AG04449 (cell line): ENCODE measurements at regions not wholly inside any gene's neighbourhood (a gene's known extent, or its start where the extent isn't known, plus 50 kb on each side); places are given as distances from the start of the nearest gene placed in this dataset.

Experiments
- CTCF ChIA-PET: fragments of 350-600 bp; formaldehyde crosslinking; extraction: SDS; loops from one replicate; lab custom pipeline; 2021; ENCODE audit warnings: antibody characterized with exemption; lab: Yijun Ruan, JAX
- POLR2A ChIA-PET: fragments of 400-600, 350-600 bp; formaldehyde crosslinking; extraction: SDS; loops from one replicate; lab custom pipeline; 2020; ENCODE audit warnings: antibody characterized with exemption, inconsistent platforms; lab: Yijun Ruan, JAX
- DNase-seq: peaks from one replicate; pipeline ENCODE4 v3.0.0-alpha.2; 2010; ENCODE audit warnings: low read depth, low spot score
- H3K4me3 ChIP-seq: 2 replicates; pipeline ENCODE4 v1.5.1; 2011; ENCODE audit warnings: low read depth, mild to moderate bottlenecking, control low read depth, low read length
- TF ChIP-seq, protein P1 (sequence below): IDR thresholded peaks from one replicate; pipeline ENCODE4 v1.5.1; 2011; ENCODE audit warnings: mild to moderate bottlenecking, moderate library complexity, low read length, control low read depth, inconsistent platforms; ENCODE audit not compliant: insufficient read depth; ENCODE audit errors: missing control alignments

GRCh38 chr1:223482766-223483165 lies 89.6 kb downstream of the CCDC185 start:
- ChIA-PET POLR2A (no interaction called here), CTCF (interaction anchor here (1.3 kb wide), 1 partner anchor 349 kb away, joined by 4 read pairs; no protein-coding TSS in a partner anchor)
- DNase-seq = no peak
- H3K4me3 ChIP-seq = no peak overlapping the region
- TF ChIP-seq, protein P1, sequence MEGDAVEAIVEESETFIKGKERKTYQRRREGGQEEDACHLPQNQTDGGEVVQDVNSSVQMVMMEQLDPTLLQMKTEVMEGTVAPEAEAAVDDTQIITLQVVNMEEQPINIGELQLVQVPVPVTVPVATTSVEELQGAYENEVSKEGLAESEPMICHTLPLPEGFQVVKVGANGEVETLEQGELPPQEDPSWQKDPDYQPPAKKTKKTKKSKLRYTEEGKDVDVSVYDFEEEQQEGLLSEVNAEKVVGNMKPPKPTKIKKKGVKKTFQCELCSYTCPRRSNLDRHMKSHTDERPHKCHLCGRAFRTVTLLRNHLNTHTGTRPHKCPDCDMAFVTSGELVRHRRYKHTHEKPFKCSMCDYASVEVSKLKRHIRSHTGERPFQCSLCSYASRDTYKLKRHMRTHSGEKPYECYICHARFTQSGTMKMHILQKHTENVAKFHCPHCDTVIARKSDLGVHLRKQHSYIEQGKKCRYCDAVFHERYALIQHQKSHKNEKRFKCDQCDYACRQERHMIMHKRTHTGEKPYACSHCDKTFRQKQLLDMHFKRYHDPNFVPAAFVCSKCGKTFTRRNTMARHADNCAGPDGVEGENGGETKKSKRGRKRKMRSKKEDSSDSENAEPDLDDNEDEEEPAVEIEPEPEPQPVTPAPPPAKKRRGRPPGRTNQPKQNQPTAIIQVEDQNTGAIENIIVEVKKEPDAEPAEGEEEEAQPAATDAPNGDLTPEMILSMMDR = no peak

DNA sequence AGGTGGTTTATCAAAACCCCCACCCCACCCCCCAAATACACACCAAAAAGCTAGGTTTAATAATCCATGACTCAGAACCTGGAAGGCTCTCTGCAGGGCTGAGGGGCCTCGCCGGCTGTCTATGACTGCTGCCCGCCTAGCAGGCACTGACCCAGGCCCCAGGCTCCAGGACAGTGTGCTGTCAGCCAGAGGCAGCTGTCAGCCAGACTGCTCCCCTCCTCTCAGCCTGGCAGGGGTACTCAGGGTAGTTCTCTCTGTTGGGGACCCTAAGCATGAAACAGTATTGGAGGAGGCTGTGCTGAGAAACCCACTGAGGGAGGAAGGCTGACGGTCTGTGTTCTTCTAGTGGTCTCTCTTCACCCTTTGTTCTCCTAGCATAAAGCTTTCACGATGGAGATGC lies 90.3 kb downstream of the CCDC185 start:
- no peak overlapping the region for H3K4me3 ChIP-seq
- DNase-seq = no peak
- ChIA-PET CTCF (interaction anchor here (1.3 kb wide), 1 partner anchor 350 kb away, joined by 4 read pairs; no protein-coding TSS in a partner anchor), POLR2A (no interaction called here)
- TF ChIP-seq, protein P1 = no peak

- CTCF ChIA-PET = no interaction called here
- no peak overlapping the region for H3K4me3 ChIP-seq
- DNase-seq = no peak
- POLR2A ChIA-PET = no interaction called here
- TF ChIP-seq, protein P1 = no peak
Measured at GRCh38 chr1:223486366-223486765, 93.2 kb downstream of the CCDC185 start.

GRCh38 chr1:223486932-223487886 lies 94.0 kb downstream of the CCDC185 start:
- TF ChIP-seq, protein P1 = no peak
- H3K4me3 ChIP-seq = no peak overlapping the region
- DNase-seq = no peak
- ChIA-PET CTCF (no interaction called here), POLR2A (no interaction called here)

GRCh38 chr1:223487887-223488259 lies 94.7 kb downstream of the CCDC185 start:
- POLR2A ChIA-PET = no interaction called here
- H3K4me3 ChIP-seq = no peak overlapping the region
- CTCF ChIA-PET = interaction anchor here (0.8 kb wide), 1 partner anchor 13 kb away, joined by 3 read pairs; no protein-coding TSS in a partner anchor
- DNase-seq = no peak
- TF ChIP-seq, protein P1 = no peak

DNA sequence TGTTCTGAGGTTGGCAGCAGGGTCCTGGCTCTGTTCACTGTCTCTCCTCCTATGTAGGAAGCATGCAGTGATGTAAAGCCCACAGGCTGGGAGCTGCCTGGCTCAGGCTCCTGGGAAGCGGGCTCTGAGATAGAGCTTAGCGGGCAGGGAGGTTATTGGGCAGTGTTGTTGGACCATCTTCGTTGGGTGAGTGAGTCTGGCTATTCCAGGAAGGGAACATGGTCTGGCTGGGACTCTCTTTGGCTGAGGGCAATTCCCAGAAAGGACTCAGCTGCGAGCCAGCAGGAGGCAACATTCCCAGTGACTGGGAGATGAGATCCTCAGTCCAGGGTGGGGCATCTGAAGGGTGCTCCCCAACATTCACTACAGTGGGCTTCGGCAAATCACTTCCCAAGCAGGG lies 96.2 kb downstream of the CCDC185 start:
- TF ChIP-seq, protein P1 = no peak
- CTCF ChIA-PET = no interaction called here
- no peak overlapping the region for H3K4me3 ChIP-seq
- POLR2A ChIA-PET = no interaction called here
- DNase-seq = no peak
